ENCODE measurements at regions not wholly inside any gene's neighbourhood (a gene's known extent, or its start where the extent isn't known, plus 50 kb on each side); places are given as distances from the start of the nearest gene placed in this dataset.

- no peak for TF ChIP-seq CTCF (conservative IDR thresholded peaks at IDR 0.05; ENCODE audit: low read depth, low read length)
- no peak for TF ChIP-seq EZH2 (IDR thresholded peaks at IDR 0.05; ENCODE audit: low read length, unreplicated experiment)
Measured at GRCh38 chr9:11702548-11702947, 990.6 kb upstream of the TYRP1 start.
